Esophagus squamous epithelium (tissue), 5 donors: ENCODE measurements at regions not wholly inside any gene's neighbourhood (a gene's known extent, or its start where the extent isn't known, plus 50 kb on each side); places are given as distances from the start of the nearest gene placed in this dataset.

Experiments
- DNase-seq: peaks from one replicate; lab custom pipeline; 2025; lab: John Stamatoyannopoulos, UW
- H3K27ac ChIP-seq, 4 donors: fragments of 200-600 bp; sonication (generic); one replicate each; pipeline ENCODE4 v1.5.1; 2016 to 2019; ENCODE audit warnings: mild to moderate bottlenecking in 1 of 4
- H3K27me3 ChIP-seq, 4 donors: fragments of 200-600 bp; sonication (generic); 1 replicate in 3 of 4; 2 replicates in 1 of 4; pipeline versions ENCODE4 v1.5.1 to v1.6.0; 2017 to 2021; ENCODE audit warnings: antibody characterized with exemption in 1 of 4
- H3K36me3 ChIP-seq, 3 donors: fragments of 200-600 bp; sonication (generic); one replicate each; pipeline ENCODE4 v1.5.1; 2016 to 2019
- H3K4me1 ChIP-seq, 3 donors: fragments of 200-600 bp; sonication (generic); one replicate each; pipeline ENCODE4 v1.5.1; 2017 to 2019
- H3K4me3 ChIP-seq, 4 donors: fragments of 200-600 bp; sonication (generic); 1 replicate in 3 of 4; 2 replicates in 1 of 4; pipeline ENCODE4 v1.5.1; 2016 to 2019; ENCODE audit warnings: mild to moderate bottlenecking in 2 of 4, moderate library complexity in 1 of 4
- H3K9me3 ChIP-seq, 3 donors: fragments of 200-600 bp; sonication (generic); one replicate each; pipeline ENCODE4 v1.5.1; 2016 to 2019
- CTCF ChIP-seq, 6 experiments: fragments of 450-650 bp in 4 of 6; fragments of 200-600 bp in 2 of 6; sonication (generic) in 2 of 6; IDR thresholded peaks; one replicate each; pipeline ENCODE4 v1.5.1; 2016 to 2019; ENCODE audit warnings: antibody characterized with exemption in 6 of 6, mild to moderate bottlenecking in 4 of 6, moderate library complexity in 4 of 6
- POLR2A ChIP-seq, 4 donors: fragments of 450-650 bp; IDR thresholded peaks; one replicate each; pipeline ENCODE4 v1.6.1; 2017; ENCODE audit warnings: antibody characterized with exemption in 4 of 4, mild to moderate bottlenecking in 4 of 4, moderate library complexity in 3 of 4
- WGBS, 2 donors: methylation state at CpG; one replicate each; pipeline ENCODE4 v1.1.5; 2018; 5-methylcytosine and 5-hydroxymethylcytosine counted together
- intact Hi-C: fragments of 100-400 bp; cut with DNase I; formaldehyde crosslinking; loops from one replicate; pipeline ENCODE4 v1.15.0; 2022
- donor health status: DM: yes; HTN: yes; CAD: no.

- Histone ChIP-seq H3K9me3 (no peaks in the 10 kb centered on the region), H3K36me3 (peaks cover 0 to 11% (median 0%) of the 10 kb centered on the region in 3 donors), H3K4me3 (no peak overlapping the region), H3K27me3 (peaks cover 0 to 5% (median 0%) of the 10 kb centered on the region in 4 donors), H3K4me1 (peaks cover 3 to 29% (median 14%) of the 10 kb centered on the region in 3 donors), H3K27ac (no peak overlapping the region)
- intact Hi-C loops: no loop called here
- TF ChIP-seq POLR2A (IDR thresholded peaks at IDR 0.05) (no peak), CTCF (IDR thresholded peaks at IDR 0.05) (no peak)
- no peak for DNase-seq
- WGBS, 2 donors: 95 to 100% methylated on average over 4 to 8 of the region's 8 CpGs
Measured at GRCh38 chr5:1960595-1961303, 78.0 kb upstream of the IRX4 start.

DNA sequence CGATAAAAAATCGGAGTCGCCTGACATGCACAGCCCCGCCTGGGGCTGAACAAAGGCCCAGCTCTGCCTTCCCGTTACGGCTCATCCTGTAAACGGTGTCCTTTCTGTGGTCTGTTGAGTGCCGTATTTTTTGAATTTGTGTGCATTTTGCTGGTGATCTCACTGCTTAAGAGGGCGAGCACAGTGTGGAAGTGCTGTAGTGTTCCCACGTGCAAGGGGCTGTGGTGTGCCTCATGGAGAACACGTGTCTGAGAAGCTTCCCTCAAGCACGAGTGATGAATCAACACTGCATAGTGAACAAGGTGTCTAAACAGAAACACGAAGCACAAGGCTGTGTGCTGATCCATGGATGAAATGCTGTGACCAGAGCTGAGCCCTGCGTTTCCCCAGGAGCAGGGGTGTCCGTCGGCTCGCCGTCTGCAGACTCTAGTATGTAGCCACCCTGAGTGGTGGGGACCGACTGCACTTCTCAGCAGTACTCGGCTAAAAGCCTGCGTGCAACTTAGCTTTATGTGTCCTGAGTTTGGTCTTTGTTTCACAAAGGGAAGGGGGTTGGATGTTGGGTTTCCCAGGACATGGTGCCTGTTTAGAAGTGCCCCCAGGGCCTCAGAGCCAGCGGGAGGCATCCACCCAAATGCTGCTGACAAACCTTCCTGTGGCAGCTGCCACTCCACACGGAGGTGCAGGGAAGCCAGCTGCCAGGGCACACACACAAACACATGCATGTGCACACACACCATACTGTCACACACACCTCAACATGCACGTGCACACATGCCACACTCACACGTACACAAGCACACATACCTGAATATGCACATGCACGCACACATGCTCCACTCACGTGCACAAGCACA is 77.2 kb upstream of the IRX4 start:
- Histone ChIP-seq H3K9me3 (no peaks in the 10 kb centered on the region), H3K27me3 (peaks cover 0 to 5% (median 0%) of the 10 kb centered on the region in 4 donors), H3K4me1 (peaks cover 3 to 29% (median 14%) of the 10 kb centered on the region in 3 donors), H3K4me3 (no peak overlapping the region), H3K27ac (no peak overlapping the region), H3K36me3 (peaks cover 0 to 11% (median 0%) of the 10 kb centered on the region in 3 donors)
- intact Hi-C loops: no loop called here
- 85 to 91% methylated on average over 19 to 24 of the region's 27 CpGs for WGBS, 2 donors
- DNase-seq: no peak
- TF ChIP-seq CTCF (IDR thresholded peaks at IDR 0.05) (no peak), POLR2A (IDR thresholded peaks at IDR 0.05) (no peak)

DNA sequence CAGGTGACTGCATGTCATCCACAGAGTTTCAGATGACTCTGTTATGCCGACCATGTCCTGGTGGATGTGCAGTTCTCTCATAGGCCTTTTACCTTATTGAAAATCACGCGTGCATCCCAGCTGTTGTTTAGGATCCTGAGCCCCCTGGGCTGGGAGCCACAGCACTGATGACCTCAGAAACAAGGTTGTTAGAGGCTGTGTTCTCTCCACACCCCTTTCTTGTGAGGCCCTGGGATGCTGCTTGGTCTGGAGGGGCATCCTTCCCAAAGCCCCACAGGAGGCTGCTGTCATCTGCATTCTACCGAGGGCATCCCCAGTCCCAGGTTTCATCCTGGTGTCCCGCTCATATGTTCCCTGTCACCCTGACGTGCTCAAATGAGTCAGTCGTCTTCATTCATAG is 76.5 kb upstream of the IRX4 start:
- H3K4me1 ChIP-seq: peaks cover 3 to 29% (median 14%) of the 10 kb centered on the region in 3 donors
- intact Hi-C loops: no loop called here
- no peak overlapping the region for H3K4me3 ChIP-seq
- TF ChIP-seq POLR2A (IDR thresholded peaks at IDR 0.05) (no peak), CTCF (IDR thresholded peaks at IDR 0.05) (no peak)
- H3K9me3 ChIP-seq: no peaks in the 10 kb centered on the region
- DNase-seq: no peak
- whole genome bisulfite sequencing, 2 donors: 78 to 91% methylated on average over 5 to 7 of the region's 7 CpGs
- peaks cover 0 to 11% (median 0%) of the 10 kb centered on the region in 3 donors for H3K36me3 ChIP-seq
- no peak overlapping the region for H3K27ac ChIP-seq
- peaks cover 0 to 5% (median 0%) of the 10 kb centered on the region in 4 donors for H3K27me3 ChIP-seq

DNA sequence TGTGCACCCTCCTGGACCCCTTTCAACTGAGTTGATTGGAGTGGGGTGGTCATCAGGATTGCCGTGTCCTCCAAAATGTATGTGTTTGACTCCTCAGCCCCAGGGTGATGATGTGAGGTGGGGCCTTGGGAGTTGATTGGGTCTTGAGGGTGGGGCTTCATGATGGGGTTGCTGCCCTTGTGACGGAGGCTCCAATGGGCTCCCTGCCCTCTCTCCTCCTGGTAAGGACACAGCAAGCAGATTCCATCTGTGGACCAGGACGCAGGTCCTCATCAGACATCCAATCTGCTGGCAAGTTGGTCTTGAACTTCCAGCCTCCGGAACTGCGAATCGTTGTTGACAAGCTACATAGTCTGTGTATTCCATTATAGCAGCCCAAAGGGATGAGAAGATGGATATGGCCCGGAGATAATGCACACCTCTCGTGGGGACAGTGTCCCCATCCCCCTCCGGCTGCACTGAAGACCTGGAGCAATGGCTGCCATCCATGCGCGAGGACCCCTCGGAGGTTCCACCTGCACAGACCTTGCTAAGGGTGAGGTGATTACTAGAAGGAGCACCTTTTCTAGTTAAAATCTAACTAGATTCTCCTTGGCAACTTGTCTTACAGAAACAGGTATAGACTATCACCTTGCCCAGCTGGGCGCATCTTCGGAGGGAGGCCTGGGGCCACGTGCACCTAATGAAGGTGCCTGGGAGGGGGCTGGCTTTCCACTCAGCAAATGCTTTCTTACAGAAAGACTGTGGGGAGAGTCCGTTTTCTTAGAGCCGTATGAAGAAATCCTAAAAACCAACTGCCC is 75.7 kb upstream of the IRX4 start:
- no peak for DNase-seq
- WGBS, 2 donors: 87 to 94% methylated on average over 12 to 14 of the region's 17 CpGs
- intact Hi-C loops: no loop called here
- H3K4me3 ChIP-seq: no peak overlapping the region
- H3K27ac ChIP-seq: no peak overlapping the region
- H3K4me1 ChIP-seq: peaks cover 3 to 21% (median 11%) of the 10 kb centered on the region in 3 donors
- peaks cover 0 to 12% (median 0%) of the 10 kb centered on the region in 4 donors for H3K27me3 ChIP-seq
- no peaks in the 10 kb centered on the region for H3K9me3 ChIP-seq
- no peak for TF ChIP-seq POLR2A (IDR thresholded peaks at IDR 0.05)
- TF ChIP-seq CTCF (IDR thresholded peaks at IDR 0.05): no peak
- H3K36me3 ChIP-seq: peaks cover 0 to 11% (median 0%) of the 10 kb centered on the region in 3 donors
